ENCODE measurements at regions not wholly inside any gene's neighbourhood (a gene's known extent, or its start where the extent isn't known, plus 50 kb on each side); places are given as distances from the start of the nearest gene placed in this dataset.
"Not testable (repeated sequence)": the region's sequence is repeated elsewhere in the genome, so short reads cannot be mapped to it uniquely, and the experiment has no call there.

DNA sequence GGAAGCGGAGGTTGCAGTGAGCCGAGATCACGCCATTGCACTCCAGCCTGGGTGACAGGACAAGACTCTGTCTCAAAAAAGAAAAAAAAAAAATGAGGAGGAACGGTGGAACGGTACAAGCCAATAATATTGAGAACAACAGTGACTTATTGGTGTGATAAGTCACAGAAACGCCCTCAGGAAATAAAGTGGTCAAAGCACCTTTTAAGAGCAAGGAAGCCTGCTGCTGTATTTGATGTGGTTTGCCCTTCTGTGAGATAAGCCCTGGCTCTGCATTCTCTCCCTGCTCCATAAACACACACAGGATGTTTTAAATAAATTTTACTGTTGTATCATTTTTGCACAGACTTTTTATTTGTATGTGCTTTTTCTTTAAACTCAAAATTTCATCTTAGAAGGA is 269.9 kb upstream of the MSX2 start:
- no peak for DNase-seq

DNA sequence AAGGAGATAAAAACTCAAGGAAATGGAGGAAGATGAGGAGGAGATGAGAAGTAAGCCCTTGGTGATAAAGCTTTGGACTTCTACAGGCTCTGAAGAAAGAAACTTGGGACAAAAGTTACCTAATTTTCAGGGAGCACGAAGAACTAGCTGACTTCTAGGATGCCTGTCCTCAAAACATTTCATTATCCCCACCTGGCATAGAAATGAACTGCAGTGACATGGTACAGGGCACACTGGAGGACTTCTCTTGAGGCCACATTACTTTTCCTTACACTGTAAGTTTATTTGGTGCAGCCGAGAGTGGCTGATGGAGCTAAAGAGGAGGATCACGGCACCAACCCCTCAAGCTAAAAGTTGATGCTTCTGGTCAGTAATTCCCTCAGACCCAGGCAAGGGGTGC is 269.5 kb upstream of the MSX2 start:
- no peak for DNase-seq

DNA sequence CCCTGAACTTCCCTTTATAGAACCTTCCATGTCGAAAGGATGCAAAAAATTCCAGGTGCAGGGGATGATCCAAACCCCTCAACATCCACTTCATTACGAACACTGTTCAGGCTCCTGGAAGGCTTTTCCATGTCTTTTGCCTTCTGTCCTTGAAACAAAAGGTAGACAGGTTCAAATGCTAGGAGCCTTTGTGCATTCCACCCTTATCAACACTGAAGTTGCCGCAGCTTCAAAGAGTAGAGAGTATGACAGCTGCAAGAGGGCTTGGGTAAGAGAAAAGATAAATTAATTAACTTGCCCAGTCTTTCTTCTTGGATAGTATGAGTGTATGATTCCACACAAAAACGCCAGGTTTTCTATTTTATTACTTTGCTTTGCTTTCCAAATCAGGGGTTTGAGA is 269.1 kb upstream of the MSX2 start:
- no peak for DNase-seq

DNA sequence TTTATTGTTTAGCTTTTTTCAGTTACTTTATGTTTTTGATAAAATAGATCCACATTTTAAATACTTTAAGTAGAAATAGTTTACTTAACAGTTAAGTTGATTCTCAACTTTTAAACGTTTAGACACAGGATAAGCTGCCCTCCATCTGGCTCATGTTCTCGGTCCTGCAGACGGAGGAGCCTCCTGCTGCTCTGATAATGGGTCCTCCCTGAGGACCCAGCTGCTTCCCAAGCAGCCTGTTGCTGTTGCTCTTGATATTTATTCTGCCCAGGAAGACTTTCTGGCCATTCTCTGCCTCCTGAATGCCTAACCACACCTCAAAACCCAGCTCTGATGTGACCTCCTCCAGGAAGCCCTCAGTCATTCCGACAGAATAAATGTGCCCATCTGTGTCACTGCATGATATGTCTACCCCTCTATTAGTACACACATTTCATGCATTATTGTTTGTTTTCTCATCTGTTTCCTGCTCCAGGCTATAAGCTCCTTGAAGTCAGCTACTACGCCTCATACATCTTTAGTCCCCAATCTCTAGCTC is 267.2 kb upstream of the MSX2 start:
- no peak for DNase-seq

DNA sequence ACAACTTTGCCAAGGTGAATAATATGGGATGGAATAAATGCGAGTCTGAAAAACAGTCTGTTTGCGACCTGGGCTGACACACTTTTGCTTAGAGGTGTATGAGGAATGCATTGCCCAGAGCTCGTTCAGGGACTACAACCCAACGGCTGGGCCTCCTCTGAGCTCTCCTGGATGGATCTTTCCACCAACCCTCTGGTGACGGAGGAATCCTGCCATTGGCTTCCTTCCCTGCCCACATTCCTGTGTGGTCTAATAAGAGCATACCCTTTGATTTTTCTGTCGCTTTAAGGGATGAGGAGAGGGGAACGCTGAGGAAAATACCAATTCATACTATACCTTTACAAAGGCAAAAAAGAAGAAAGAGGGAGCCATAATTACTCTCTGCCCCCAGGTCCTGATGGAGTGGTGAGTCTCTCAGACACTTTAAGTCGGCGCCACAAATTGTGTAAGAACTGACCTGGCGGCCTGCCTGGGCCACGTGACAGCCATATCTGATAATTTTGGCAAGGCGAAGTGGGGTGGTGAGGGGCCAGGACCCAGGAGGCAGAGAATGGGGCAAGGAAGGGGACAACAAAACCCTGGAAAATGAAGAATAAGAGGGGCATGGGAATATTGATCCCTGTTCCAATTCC is 265.2 kb upstream of the MSX2 start:
- DNase-seq: no peak

DNA sequence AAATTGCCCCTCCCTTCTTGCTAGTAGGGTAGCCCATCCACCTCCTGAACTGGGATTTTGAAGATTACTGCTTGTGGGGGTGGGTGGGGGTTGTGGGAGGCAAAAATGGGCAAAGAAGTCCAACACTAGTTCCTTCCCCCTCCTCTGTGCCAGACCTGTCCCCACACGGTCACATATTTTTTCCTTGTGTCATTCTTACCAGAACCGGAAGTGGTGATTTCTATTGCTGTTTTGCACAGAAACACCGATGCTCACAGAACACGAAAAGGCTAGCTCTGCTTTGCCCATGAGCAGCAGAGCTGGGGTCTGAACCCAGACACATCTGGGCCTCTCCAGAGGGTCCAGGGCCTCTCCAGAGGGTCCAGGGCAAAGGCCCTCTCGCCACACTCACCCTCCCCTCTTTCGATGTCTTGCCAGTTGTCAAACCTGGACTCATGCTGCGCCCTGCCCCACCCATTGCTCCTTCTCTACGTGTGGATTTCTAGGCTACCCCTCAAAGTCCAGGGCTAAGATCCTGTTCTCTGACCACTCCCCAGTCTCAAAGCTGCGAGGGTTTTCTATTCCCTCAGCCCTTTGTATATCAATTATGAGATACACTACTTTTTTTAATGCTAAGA is 264.4 kb upstream of the MSX2 start:
- DNase-seq: no peak

DNA sequence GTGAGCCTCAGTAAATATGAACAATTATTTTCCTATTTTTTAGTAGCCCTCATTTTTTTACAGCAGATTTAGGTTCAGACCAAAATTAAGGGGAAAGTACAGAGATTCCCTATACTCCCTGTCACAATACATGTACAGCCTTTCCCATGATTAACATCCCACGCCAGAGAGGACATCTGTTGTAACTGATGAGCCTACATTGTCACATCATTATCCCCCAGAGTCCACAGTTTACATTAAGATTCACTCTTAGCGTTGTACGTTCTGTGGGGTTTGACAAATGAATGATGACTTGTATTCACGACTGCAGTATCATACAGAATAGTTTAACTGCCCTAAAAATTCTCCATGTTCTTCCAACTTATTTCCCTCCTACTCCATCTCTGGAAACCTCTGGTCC is 262.3 kb upstream of the MSX2 start:
- no peak for DNase-seq

DNA sequence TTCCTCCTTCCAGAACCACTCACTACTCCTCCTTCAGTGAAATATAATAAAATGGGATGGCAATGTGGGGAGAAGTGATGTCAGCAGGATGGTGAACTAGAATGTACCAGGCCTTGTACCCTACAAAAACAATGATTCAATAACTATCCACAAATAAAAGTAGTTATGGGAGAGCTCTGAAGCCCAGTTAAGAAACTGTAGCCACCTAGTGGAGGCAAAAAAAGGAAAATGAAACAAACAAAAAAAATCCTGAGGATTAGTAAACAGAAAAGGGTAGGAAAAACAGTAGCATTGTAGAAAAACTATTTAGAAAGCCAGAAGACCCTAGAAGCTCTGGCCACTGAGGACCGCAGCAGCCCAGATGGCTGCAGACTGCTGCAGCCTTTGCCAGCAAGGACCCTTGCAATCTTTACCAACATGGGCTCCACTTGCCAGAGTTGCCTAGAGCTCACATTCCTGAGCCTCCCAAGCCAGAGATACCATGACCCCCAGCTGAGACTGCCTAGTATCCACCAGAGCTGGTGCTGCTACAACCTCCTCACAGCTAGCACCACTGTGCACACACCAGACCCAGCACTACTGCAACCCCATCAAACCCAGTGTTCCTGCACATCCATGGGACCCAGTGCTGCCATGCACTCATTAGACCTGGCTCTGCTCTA is 259.7 kb upstream of the MSX2 start:
- no peak for DNase-seq

DNA sequence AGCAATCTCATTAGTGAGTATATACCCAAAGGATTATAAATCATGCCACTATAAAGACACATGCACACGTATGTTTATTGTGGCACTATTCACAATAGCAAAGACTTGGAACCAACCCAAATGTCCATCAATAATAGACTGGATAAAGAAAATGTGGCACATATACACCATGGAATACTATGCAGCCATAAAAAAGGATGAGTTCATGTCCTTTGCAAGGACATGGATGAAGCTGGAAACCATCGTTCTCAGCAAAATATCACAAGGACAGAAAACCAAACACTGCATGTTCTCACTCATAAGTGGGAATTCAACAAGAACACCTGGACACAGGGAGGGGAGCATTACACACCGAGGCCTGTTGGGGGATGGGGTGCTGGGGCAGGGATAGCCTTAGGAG is 252.9 kb upstream of the MSX2 start:
- not testable (repeated sequence) for DNase-seq

DNA sequence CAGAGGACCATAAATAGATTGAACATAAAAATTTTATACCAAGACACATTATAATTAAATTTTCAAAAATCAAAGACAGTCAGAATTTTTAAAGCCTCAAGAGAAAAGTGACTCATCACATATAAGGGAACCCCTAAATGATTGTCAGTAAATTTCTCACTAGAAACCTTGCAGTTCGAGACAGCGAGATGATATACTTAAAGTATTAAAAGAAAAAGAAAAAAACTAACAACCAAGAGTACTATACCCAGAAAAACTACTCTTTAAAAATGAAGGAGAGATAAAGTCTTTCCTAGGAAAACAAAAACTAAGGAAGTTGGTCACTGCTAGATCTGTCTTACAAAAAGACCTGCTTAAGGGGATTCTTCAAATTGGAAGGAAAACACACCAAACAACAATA is 251.4 kb upstream of the MSX2 start:
- no peak for DNase-seq

DNA sequence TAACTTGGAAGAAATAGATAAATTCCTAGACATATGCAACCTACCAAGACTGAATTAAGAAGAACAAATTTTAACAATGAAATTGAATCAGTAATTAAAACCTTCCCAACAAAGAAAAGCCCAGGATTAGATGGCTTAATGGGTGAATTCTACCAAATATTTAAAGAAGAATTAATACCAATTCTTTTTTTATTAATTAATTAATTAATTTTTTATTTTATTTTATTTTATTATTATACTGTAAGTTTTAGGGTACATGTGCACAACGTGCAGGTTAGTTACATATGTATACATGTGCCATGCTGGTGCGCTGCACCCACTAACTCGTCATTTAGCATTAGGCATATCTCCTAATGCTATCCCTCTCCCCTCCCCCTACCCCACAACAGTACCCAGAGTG is 248.4 kb upstream of the MSX2 start:
- not testable (repeated sequence) for DNase-seq

DNA sequence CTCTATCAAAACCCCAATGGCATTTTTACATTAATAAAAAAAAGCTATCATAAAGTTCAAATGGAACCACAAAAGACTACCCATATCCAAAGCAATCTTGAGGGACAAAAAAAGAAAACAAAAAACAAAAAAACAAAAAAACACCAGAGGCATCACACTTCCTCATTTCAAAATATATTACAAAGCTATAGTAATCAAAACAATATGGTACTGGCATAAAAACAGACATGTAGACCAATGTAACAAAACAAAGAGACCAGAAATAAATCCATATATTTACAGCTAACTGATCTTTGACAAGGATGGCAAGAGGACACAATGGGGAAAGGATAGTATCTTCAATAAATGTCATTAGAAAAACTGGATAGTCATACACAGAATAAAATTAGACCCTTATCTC is 245.1 kb upstream of the MSX2 start:
- no peak for DNase-seq

DNA sequence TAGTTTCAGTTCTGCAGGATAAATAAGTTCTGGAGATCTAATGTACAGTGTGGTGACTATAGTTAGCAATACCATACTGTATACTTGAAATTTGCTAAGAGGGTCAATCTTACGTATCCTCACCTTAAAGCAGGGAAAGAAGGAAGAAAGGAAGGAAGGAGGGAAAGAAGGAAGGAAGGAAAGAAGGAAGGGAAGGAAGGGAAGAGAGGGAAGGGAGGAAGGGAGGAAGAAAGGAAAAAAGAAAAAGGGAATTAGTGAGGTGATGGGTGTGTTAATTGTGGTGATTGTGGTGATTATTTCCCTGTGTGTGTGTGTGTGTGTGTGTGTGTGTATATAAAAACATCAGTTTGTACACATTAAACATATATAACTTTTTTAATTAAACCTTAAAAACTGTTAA is 242.6 kb upstream of the MSX2 start:
- no peak for DNase-seq

DNA sequence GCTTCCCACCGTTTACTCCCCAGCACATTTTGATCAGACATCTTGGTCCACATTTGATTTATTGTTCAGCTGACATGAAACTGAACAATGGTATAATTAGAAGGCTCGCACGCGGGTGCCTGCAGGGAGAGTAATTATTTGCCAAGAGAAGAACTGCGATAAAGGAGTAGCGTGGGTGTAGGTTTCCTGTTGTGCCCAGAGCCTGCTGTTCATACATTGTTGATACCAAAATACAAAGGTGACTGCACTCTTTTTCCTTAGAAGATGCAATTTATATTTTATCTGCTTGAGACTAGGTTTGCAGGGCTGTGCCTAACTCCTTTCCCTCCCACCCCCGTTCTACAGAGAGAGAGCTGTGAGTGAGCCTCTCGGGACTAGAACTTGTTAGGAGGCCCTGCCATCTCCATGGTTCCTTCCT is 241.8 kb upstream of the MSX2 start:
- no peak for DNase-seq

DNA sequence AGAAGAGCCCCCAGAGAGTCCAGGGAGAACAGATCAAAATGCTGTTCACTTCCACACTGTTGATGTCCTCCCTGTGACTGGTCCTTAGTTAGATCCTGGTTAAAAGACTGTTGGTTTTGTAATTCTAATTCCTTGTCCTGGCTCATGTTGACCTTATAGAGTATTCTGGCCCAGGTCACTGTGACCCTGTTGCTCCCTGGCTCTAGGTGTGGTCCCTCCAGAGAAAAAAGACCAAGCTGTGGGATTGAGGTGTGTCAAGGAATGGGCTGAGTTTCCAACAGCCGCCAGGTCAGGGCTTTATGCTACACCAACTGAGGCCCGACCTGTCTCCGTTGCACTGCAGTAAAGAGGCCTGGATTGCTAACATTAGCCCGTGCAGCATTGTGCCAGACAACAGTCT is 241.0 kb upstream of the MSX2 start:
- DNase-seq: no peak

DNA sequence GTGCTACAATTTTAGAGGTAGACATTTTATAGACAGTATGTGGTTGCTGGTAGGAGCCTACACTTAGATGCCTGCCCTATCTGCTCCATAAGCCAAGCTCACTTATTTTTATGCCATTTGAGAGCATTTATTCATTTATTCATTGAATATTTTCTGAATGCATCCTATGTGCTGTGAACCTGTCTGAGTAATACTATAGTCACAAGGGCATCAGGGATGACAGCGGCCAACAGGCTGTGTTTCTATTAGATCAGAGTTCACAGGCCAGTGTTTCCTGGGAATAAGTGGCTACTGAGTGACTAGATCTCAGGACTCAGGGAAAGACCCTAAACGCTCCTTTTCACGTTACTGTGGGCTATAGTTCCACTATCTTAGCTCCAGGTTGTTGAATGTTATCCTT is 235.2 kb upstream of the MSX2 start:
- DNase-seq: no peak

DNA sequence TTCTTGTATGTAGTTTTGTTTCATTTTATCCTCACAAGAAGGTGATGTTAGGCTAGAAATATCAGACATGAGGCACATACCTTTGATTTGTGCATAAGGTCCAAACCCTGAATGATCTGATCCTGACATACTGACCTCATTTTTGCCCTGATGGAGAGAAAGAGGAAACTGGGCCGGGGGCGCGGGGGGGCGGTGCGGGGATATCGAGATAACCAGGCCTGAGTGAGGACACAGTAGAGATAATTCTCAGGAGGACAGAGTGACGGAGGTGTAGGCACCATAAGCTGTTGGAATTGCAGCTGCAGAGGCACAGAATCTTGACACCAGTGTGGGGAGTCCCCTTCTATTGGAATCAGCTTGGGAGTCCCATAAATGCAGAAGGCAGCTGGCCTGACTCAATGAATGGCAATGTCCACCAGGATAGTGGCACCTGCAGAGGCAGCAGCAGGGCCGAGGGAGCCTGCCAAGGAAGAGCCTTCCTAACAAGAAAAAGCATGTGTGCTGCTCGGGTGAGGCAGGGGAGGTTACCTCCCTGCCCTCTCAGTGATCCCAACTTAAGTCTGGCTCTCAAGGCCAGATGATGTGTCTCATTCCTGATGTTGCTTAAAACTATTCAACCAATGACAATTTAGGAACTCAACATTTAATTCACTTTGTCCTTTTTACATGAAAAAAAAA is 234.3 kb upstream of the MSX2 start:
- no peak for DNase-seq

DNA sequence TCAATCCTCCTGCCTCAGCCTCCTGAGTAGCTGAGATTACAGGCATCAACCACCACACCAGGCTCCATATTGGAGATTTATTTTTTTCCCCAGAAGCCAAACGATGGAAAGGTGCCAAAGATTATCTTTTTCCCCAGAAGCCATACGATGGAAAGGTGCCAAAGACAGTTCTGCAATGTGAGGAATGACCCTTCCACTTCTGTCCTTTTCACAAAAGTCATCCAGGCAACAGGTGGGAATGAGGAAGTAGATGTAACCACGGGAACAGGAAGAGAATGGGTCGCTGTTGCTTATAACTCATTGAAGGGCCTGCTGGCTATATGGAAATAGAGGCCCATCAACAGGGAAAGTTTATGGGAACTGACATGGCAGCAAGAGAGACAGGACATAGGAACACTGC is 233.7 kb upstream of the MSX2 start:
- no peak for DNase-seq

DNA sequence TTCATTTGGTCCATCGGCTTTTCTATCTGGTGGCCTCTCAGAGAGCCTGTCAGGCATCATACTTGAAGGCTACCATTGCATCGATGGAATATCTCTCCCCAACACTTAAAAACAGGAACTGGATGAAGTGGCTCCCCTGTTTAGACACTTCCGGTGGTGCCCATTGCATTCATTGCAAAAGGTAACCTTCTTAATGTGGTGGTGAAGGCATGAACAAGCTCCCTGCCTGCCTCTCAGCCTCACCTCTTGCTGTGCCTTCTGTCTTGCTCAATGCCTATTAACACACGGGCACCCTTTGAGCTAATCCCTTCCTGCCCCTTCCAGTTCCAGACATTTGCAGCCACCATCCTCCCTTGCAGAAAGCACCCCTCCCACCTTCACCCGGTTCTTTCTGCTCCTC is 233.1 kb upstream of the MSX2 start:
- no peak for DNase-seq

DNA sequence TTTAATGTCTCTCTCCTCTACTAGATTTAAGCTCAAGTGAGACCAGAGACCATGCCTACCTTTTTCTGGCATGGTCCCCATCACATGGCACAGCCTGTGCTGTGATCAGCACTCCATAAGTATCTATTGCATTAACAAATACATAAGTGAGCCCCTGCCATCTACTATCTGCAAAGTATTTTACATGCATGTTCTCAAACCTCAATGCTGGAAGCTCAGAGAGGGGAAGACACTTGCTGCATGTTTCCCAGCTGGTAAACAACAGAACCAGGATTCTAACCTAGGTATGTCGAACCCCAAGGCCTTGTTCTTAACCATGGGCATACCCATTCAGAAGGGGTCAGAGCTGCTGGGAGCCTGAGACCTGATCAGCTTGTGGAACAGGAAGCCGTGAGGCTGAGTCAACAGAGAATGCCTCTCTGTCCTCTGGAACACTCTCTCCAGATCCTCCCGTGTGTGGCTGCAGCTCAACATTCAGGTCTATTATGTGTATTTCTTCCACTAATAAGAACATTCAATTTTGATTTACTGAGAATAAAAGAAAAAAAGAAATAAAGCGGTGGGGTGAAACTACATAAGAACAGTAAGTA is 232.5 kb upstream of the MSX2 start:
- DNase-seq: no peak

DNA sequence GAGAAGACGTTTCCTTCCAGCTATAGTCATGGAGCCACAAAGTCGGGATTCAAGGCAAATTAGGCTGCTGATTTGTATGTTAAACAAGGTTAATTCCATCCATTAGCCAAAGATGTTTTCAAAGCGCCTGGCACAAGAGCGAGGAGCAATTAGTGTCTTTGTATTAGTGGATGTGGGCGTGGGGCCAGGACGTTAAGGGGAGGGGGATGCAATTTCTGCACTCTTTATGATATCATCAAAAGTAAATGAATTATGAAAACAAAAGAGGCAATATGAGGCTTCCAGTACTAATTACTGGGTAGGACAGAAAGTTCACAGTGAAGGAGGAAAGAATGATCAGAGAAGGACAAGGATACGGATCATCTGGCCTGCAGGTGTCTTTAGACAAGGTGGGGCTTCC is 230.9 kb upstream of the MSX2 start:
- no peak for DNase-seq

DNA sequence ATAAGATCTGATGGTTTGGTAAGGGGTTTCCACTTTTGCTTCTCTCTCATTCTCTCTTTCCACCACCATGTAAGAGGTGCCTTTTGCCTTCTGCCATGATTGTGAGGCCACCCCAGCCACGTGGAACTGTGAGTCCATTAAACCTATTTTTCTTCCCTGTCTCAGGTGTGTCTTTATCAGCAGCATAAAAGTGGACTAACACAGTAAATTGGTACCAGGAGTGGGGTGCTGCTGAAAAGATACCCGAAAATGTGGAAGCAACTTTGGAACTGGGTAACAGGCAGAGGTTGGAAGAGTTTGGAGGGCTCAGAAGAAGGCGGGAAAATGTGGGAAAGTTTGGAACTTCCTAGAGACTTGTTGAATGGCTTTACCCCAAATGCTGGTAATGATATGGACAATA is 226.4 kb upstream of the MSX2 start:
- DNase-seq: not testable (repeated sequence)

DNA sequence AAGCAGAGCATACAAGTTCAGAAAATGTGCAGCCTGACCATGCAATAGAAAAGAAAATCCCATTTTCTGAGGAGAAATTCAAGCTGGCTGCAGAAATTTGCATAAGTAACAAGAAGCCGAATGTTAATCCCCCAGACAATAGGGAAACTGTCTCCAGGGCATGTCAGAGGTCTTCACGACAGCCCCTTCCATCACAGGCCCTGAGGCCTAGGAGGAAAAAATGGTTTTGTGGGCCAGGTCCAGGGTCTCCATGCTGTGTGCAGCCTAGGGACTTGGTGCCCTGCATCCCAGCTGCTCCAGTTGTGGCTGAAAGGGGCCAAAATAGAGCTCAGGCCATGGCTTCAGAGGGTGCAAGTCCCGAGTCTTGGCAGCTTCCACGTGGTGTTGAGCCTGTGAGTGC is 225.8 kb upstream of the MSX2 start:
- not testable (repeated sequence) for DNase-seq

DNA sequence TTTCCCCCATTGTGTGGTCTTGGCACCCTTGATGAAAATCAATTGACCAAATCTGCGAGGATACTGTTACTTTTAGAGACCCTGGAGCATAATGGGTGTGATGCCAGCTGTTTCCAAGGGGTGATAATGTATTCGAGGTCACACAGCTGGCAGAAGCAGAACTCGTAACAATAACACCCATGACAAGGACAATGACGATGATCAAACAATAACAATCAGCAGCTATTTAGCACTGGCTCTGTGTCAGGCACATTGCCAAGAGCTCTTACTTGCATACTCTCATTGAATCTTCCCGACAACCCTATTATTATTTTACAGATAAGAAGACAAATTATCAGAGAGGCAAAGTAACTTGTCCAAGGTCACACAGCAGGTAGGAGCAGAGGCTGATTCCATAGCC is 223.7 kb upstream of the MSX2 start:
- DNase-seq: no peak

Measured in NCI-H2171 treated with DMSO at 0.1 percent for 48 hours (cell line).